ENCODE measurements at regions not wholly inside any gene's neighbourhood (a gene's known extent, or its start where the extent isn't known, plus 50 kb on each side); places are given as distances from the start of the nearest gene placed in this dataset.
"Not testable (repeated sequence)": the region's sequence is repeated elsewhere in the genome, so short reads cannot be mapped to it uniquely, and the experiment has no call there.

GRCh38 chr14:36411951-36412350 is 91.5 kb upstream of the MBIP start:
- not testable (repeated sequence) for DNase-seq (ENCODE audit: low read depth)

DNA sequence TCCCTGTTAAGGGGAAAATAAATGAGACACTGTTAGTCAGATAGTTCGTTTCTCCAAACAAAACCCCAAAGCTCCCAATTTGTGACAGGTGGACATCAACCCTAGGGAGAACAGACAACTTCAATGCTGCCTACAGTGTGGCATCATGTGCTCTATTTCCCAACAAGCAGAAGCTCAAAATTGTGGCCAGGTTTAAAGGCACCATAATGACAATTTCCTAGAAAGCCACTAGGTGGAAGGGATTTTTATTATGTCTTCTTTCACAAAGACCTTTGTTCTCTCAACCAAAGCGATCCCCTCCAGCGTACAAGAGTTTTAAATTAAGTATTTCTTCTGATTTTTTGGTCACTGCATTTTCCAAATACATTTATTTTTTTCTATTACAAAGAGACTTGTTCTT is 88.0 kb upstream of the MBIP start:
- DNase-seq (ENCODE audit: low read depth): no peak

DNA sequence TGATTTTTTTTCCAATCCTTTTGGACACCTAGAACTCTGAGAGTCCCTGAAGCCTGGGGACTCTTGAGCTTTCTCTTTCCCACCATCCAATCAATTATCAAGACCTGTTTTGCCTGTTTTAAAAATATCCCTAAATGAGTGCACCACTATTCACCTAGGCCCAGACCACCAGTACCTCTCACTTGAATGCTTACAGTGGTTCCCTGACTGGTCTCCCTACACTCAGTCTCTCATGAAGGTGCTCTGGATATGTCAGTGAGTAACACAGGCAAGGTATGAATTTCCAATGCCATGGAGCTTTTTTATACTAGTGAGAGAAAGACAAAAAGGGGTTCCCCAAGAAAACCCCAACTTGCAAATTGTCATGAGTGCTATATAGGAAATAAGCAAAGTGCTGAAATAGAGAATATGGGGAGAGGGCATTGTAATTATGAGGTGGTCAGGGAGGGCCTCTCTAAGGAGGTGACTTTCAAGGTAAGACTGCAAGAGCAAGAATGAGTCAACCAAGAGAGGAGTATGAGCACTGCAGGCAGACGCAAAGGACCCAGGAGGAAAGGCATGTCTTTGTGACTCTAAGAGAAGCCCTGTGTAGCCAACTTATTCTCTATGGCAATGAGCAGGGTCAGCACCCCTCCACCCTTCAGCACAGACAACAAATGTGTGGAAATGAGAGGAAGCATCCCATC is 85.3 kb upstream of the MBIP start:
- no peak for DNase-seq (ENCODE audit: low read depth)

DNA sequence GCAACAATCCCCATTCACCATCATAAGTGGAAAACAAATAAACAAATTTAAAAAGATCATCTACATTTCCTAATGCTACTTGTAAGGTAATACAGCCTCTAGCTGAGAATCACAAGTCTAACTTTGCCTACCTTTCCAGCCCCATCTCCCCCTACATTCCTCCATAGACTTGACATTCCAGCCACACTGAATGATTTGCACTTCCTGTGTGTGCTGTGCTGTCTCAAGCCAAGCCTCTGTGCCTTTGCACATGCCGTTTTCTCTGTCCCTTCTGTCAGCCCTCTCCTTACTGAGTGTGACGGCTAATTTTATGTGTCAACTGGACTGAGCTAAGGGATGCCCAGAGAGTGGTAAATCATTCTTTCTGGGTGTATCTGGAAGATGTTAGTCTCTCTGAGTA is 82.4 kb upstream of the MBIP start:
- DNase-seq (ENCODE audit: low read depth): no peak

- no peak for DNase-seq (ENCODE audit: low read depth)
Observed at GRCh38 chr14:36398463-36399291, 78.2 kb upstream of the MBIP start.

DNA sequence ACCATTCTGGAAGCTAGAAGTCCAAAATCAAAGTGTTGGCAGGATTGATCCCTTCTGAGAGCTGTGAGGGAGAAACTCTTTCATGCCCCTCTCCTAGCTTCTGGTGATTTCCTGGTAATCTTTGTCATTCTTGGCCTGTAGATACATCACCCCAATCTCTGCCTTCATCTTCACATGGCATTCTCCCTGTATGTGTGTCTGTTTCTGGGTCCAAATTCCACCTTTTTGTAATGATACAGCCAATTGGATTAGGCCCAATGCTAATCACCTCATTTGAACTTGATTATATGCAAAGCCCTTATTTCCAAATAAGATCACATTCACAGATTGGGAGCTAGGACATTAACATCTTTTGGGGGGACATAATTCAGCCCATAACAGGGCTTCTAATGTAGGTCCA is 76.9 kb upstream of the MBIP start:
- DNase-seq (ENCODE audit: low read depth): no peak

- no peak for DNase-seq (ENCODE audit: low read depth)
Observed at GRCh38 chr14:36396798-36397197, 76.4 kb upstream of the MBIP start.

GRCh38 chr14:36394593-36394992 is 74.2 kb upstream of the MBIP start:
- DNase-seq (ENCODE audit: low read depth): no peak

DNA sequence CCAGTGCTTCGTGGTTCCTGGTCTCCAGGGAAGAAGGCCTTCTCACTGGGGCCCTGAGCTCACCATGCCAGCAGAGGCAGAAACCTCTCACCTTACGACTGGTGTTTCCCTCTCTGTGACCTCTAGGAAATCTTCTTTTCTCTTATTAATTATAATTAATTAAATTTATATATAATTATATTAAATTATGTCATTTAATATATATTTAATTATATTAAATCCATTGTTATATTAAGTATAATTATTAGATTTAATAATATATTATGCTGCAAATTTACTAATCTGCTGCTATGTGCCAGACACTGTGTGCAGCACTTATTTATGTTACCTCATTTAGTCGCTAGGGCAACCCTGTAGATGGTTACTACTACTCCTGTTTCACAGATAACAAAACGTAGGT is 70.3 kb upstream of the MBIP start:
- DNase-seq (ENCODE audit: low read depth): no peak

DNA sequence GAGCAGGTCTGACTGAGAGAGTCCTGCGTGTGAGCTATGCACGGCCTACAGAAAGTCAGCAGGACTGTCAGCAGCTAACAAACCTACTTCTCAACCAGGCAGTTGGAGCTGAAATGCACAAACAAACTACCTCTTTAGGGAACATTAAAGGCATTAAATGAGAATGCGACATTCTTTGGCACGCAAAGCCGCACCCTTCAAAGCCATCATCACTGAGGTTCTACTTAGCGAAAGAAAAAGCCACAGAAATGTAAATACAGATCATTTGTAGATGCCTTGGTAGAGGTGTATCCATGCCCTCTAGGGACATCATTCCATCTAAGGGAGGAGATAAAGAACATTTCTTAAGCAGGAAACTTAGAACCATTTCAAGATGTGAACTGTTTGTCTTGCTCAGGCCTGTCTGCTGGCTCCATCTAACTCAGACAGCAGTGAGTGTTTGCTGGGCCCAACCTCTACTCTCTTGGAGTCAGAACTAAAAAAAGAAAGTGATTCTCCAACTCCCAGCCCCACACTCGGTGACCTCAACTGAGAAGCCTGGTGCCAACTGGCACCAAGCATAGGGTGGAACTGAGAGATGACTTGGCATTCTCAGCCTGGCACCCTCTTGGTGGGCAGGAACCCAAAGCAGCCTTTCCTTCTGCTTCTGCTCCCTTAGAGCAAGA is 63.5 kb upstream of the MBIP start:
- no peak for DNase-seq (ENCODE audit: low read depth)

DNA sequence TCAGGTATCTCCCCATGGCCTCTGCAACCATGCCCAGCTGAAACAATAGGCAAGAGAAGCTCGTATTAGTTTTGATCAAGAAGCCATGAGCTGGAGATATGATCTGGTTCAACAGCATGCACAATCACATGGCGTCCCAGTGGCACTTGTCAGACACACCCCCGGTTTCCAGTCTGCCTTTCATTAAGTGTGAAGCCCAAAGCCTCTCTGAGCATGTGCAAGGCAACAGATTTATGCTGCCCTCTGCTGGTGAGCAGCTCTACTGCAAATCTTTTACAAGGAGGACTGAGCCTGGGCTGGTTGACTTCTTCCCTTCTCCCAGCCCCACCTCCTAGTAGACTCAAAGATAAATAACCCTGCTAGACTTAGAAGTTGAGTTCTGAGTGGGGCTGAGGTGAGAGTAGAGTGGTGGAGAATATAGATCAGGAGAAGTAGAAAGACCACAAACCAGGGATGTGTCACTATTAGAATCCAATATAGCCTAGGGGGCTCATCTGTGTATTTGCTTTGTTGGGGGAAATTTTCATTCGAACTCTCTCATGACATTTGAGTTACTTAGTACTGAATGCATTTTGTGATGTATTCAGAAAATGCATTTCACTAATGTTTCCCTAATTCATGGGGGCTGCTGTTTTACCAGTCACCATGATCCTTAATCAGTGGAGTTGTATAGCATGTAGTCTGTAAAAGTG is 53.7 kb upstream of the MBIP start:
- peak; percentile 50 for DNase-seq (ENCODE audit: low read depth)

Measured in activated T-helper 9 cell treated with anti-CD3 and anti-CD28 coated beads, Interleukin-2, amount 50 U/mL, for 16 hours (primary cell).